ENCODE measurements at regions not wholly inside any gene's neighbourhood (a gene's known extent, or its start where the extent isn't known, plus 50 kb on each side); places are given as distances from the start of the nearest gene placed in this dataset.

- DNase-seq = no peak
- no peaks in the 10 kb centered on the region for H3K36me3 Mint-ChIP-seq (ENCODE audit: insufficient read depth)
- peaks cover 7% of the 10 kb centered on the region for H3K27me3 Mint-ChIP-seq (ENCODE audit: low read depth)
- peaks cover 2% of the 10 kb centered on the region for H3K4me1 Mint-ChIP-seq (ENCODE audit: low read depth)
- no peak overlapping the region for H3K4me3 Mint-ChIP-seq
- peak in 1 of 2 donors; percentile 46 for ATAC-seq
- H3K9me3 Mint-ChIP-seq = no peaks in the 10 kb centered on the region
Measured at GRCh38 chr4:81914623-81915022, 442.9 kb upstream of the RASGEF1B start.

- H3K36me3 Mint-ChIP-seq (ENCODE audit: insufficient read depth) = no peaks in the 10 kb centered on the region
- ATAC-seq (peak; percentile 58 to 80), DNase-seq (peak; percentile 31)
- H3K27me3 Mint-ChIP-seq (ENCODE audit: low read depth) = peaks cover 7% of the 10 kb centered on the region
- H3K9me3 Mint-ChIP-seq = no peaks in the 10 kb centered on the region
- peaks cover 2% of the 10 kb centered on the region for H3K4me1 Mint-ChIP-seq (ENCODE audit: low read depth)
- no peak overlapping the region for H3K4me3 Mint-ChIP-seq
Measured at GRCh38 chr4:81913427-81913879, 441.7 kb upstream of the RASGEF1B start.

GRCh38 chr4:81912376-81913030 is 440.8 kb upstream of the RASGEF1B start:
- ATAC-seq (no peak), DNase-seq (no peak)
- peaks cover 2% of the 10 kb centered on the region for H3K4me1 Mint-ChIP-seq (ENCODE audit: low read depth)
- no peaks in the 10 kb centered on the region for H3K36me3 Mint-ChIP-seq (ENCODE audit: insufficient read depth)
- H3K4me3 Mint-ChIP-seq = no peak overlapping the region
- H3K9me3 Mint-ChIP-seq = no peaks in the 10 kb centered on the region
- peaks cover 7% of the 10 kb centered on the region for H3K27me3 Mint-ChIP-seq (ENCODE audit: low read depth)

GRCh38 chr4:81906905-81907304 is 435.2 kb upstream of the RASGEF1B start:
- H3K36me3 Mint-ChIP-seq (ENCODE audit: insufficient read depth) = no peaks in the 10 kb centered on the region
- DNase-seq = no peak
- H3K4me3 Mint-ChIP-seq = no peak overlapping the region
- no peaks in the 10 kb centered on the region for H3K4me1 Mint-ChIP-seq (ENCODE audit: low read depth)
- no peak for ATAC-seq
- peaks cover 2% of the 10 kb centered on the region for H3K27me3 Mint-ChIP-seq (ENCODE audit: low read depth)
- H3K9me3 Mint-ChIP-seq = no peaks in the 10 kb centered on the region

- no peaks in the 10 kb centered on the region for H3K9me3 Mint-ChIP-seq
- peaks cover 2% of the 10 kb centered on the region for H3K27me3 Mint-ChIP-seq (ENCODE audit: low read depth)
- no peak overlapping the region for H3K4me3 Mint-ChIP-seq
- ATAC-seq = no peak
- DNase-seq = no peak
- H3K36me3 Mint-ChIP-seq (ENCODE audit: insufficient read depth) = no peaks in the 10 kb centered on the region
- no peaks in the 10 kb centered on the region for H3K4me1 Mint-ChIP-seq (ENCODE audit: low read depth)
Measured at GRCh38 chr4:81905971-81906370, 434.3 kb upstream of the RASGEF1B start.

DNA sequence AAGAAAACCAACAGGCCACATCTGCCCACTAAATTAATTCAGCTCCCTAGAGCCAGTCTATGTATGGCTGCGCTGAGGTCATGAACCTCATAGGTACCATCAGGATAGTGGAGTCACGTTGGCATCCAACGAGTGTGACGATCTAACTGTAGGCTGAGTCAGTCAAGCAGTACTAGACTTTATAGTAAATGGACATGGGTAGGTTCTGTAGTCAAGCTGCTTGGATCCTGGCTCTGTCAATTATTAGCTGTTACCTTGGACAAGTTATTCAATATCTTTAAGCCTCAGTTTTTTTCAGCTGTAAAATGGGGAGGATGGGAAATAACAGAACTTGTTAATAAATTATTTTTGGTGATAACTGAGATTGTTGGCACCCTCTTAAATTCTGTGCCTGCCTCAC is 432.4 kb upstream of the RASGEF1B start:
- Mint-ChIP-seq H3K4me1 (ENCODE audit: low read depth) (no peaks in the 10 kb centered on the region), H3K27me3 (ENCODE audit: low read depth) (peaks cover 2% of the 10 kb centered on the region), H3K4me3 (no peak overlapping the region), H3K36me3 (ENCODE audit: insufficient read depth) (no peaks in the 10 kb centered on the region), H3K9me3 (no peaks in the 10 kb centered on the region)
- DNase-seq (no peak), ATAC-seq (no peak)

GRCh38 chr4:81903212-81903611 is 431.5 kb upstream of the RASGEF1B start:
- peaks cover 6% of the 10 kb centered on the region for H3K4me1 Mint-ChIP-seq (ENCODE audit: low read depth)
- H3K4me3 Mint-ChIP-seq = no peak overlapping the region
- DNase-seq = no peak
- H3K36me3 Mint-ChIP-seq (ENCODE audit: insufficient read depth) = no peaks in the 10 kb centered on the region
- H3K9me3 Mint-ChIP-seq = no peaks in the 10 kb centered on the region
- H3K27me3 Mint-ChIP-seq (ENCODE audit: low read depth) = peaks cover 2% of the 10 kb centered on the region
- no peak for ATAC-seq

GRCh38 chr4:81898862-81899504 is 427.3 kb upstream of the RASGEF1B start:
- Mint-ChIP-seq H3K4me3 (no peak overlapping the region), H3K9me3 (no peaks in the 10 kb centered on the region), H3K4me1 (ENCODE audit: low read depth) (peaks cover 6% of the 10 kb centered on the region), H3K27me3 (ENCODE audit: low read depth) (peaks cover 2% of the 10 kb centered on the region), H3K36me3 (ENCODE audit: insufficient read depth) (no peaks in the 10 kb centered on the region)
- no peak for ATAC-seq
- no peak for DNase-seq

DNA sequence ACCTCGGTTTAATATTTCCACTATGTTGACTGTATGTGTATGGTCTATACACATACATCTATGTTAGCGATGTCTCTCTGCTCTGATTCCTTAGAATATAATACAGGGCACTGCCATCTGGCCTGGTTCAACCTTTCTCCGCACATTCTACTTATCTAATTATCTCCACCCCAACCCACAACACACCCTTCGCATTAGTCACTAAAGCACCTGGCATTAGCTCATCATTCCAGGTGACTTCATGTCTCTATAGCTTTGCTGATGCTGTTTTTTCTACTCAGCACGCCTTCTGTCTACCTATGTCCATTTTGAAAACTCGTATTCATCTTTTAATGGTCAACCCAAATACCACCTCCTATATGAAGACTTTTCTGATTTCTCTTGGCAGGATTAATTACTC is 425.2 kb upstream of the RASGEF1B start:
- Mint-ChIP-seq H3K9me3 (no peaks in the 10 kb centered on the region), H3K4me3 (no peak overlapping the region), H3K27me3 (ENCODE audit: low read depth) (no peaks in the 10 kb centered on the region), H3K4me1 (ENCODE audit: low read depth) (peaks cover 6% of the 10 kb centered on the region), H3K36me3 (ENCODE audit: insufficient read depth) (no peaks in the 10 kb centered on the region)
- ATAC-seq (no peak), DNase-seq (no peak)

DNA sequence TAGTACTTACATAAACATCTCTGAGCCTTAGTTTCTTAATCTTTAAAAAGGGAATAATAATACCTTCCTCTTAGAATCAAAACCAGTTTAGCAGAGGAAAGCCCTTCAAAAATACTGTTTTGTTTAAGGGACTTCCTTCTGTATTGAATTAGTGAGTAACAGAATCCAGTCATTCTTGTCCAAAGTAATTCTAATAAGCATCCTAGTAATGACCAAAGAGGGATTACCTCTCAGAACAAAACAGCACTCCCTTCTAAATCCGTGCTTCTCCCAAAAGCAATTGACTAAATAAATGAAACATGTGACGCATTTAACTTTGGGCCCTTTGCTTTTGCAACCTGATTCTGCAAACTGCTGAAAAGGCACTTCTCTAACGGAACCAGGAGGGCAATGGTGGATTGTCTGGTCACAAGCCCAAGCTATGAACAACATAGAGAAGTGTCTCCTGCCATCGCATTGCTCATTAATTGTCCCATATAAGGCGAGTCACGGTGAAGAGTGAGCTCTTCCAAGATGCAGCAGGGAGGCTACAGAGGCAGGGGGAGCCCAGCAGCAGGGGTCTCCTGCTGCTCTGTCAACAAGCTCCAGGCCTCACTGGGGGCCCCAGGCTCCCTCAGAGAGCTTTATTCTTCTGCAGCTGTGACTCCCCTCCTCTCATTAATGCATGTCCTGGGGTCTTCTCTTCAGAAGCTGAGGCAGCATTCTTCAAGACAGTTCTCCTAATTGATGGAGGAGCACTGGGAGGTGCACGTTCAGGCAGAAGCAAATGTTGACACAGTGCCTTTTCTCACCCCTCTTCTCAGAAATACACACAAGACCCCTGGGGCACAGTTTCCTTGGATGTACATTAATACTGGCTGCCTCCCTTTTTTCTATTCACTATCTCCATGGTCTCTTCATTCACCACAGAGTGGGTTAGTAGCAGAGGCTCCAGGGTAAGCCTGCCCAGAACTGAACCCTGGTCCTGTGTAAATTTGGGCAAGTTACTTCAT is 419.6 kb upstream of the RASGEF1B start:
- no peaks in the 10 kb centered on the region for H3K4me1 Mint-ChIP-seq (ENCODE audit: low read depth)
- ATAC-seq (no peak), DNase-seq (no peak)
- H3K4me3 Mint-ChIP-seq = no peak overlapping the region
- H3K36me3 Mint-ChIP-seq (ENCODE audit: insufficient read depth) = no peaks in the 10 kb centered on the region
- H3K9me3 Mint-ChIP-seq = no peaks in the 10 kb centered on the region
- H3K27me3 Mint-ChIP-seq (ENCODE audit: low read depth) = peaks cover 4% of the 10 kb centered on the region

GRCh38 chr4:81884986-81885385 is 413.3 kb upstream of the RASGEF1B start:
- no peaks in the 10 kb centered on the region for H3K36me3 Mint-ChIP-seq (ENCODE audit: insufficient read depth)
- H3K9me3 Mint-ChIP-seq = no peaks in the 10 kb centered on the region
- DNase-seq (no peak), ATAC-seq (no peak)
- peaks cover 6% of the 10 kb centered on the region for H3K27me3 Mint-ChIP-seq (ENCODE audit: low read depth)
- peaks cover 7% of the 10 kb centered on the region for H3K4me1 Mint-ChIP-seq (ENCODE audit: low read depth)
- no peak overlapping the region for H3K4me3 Mint-ChIP-seq

DNA sequence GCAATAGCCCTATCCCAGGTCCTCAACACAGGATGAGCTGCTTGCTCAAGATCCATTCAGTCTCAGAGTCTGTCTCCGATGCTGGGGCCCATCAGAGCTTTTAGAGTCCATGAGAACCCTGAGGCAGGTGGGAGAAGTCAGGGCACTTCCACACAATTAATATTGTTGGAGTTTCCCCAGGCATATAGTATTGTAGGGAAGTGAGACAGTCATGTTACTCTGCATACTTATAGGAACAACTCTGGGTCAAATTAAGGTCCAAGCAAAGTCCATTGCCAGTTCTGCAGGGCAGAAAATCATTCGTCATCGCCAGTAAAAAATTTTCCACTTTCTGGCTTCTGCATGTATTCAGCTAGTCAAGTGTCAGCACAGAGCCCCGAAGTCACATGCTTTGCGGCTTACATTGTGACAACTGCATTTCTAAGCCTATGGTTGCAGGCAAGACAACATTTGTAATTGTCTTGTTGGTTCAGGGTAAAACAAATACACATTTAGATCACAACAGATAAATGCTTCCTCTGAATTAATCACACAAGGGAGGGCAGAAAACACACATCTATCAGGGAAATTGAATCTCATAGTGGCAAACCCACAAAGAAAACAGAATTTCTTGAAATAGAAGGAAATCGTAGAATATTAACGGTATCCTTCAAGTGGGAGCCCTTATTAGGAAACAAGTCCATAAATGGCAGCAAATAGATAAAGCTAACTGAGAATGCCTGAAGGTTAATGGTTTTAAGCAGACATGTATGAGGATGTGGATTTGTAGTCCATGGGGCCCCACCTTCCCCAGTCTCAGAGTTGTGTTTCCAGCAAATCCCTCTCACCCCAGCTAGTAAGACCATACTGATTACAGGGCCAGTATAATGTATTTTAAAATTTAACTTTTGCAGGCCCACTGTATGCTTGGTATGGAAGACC is 412.1 kb upstream of the RASGEF1B start:
- H3K4me3 Mint-ChIP-seq = no peak overlapping the region
- DNase-seq = no peak
- H3K4me1 Mint-ChIP-seq (ENCODE audit: low read depth) = peaks cover 7% of the 10 kb centered on the region
- no peaks in the 10 kb centered on the region for H3K9me3 Mint-ChIP-seq
- H3K36me3 Mint-ChIP-seq (ENCODE audit: insufficient read depth) = no peaks in the 10 kb centered on the region
- ATAC-seq = no peak
- H3K27me3 Mint-ChIP-seq (ENCODE audit: low read depth) = peaks cover 10% of the 10 kb centered on the region

DNA sequence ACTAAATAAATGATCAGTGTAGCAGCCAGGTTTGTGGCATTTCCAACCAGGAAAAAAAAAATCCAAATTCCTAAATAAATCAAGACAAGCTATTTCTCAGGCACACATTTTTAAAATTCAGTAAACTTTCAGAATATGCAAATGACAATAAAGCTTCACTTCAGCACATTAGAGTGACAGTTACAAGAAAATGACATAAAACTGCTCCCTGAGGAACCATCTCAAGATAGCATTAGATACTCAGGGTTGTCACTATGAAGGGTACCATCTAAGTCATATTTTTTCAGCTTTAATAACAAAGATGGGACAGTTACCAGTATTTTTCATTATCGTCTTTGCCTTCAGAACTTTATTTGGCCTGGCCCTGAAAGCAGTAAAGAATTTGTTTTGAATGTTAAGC is 411.3 kb upstream of the RASGEF1B start:
- Mint-ChIP-seq H3K36me3 (ENCODE audit: insufficient read depth) (no peaks in the 10 kb centered on the region), H3K4me3 (no peak overlapping the region), H3K27me3 (ENCODE audit: low read depth) (peaks cover 10% of the 10 kb centered on the region), H3K9me3 (no peaks in the 10 kb centered on the region), H3K4me1 (ENCODE audit: low read depth) (peaks cover 7% of the 10 kb centered on the region)
- DNase-seq (no peak), ATAC-seq (no peak)
